GM19023 (cell line): ENCODE measurements at regions not wholly inside any gene's neighbourhood (a gene's known extent, or its start where the extent isn't known, plus 50 kb on each side); places are given as distances from the start of the nearest gene placed in this dataset.
"Not testable (repeated sequence)": the region's sequence is repeated elsewhere in the genome, so short reads cannot be mapped to it uniquely, and the experiment has no call there.

Experiments used
- ATAC-seq: cut with Tn5 transposase; IDR thresholded peaks from one replicate; pipeline ENCODE4 v1.9.1; 2021; ENCODE audit warnings: mild to moderate bottlenecking, moderate library complexity; ENCODE audit not compliant: unreplicated experiment

GRCh38 chr5:145660897-145661640 lies 174.1 kb downstream of the PRELID2 start:
- no peak for ATAC-seq

- no peak for ATAC-seq
These were observed 176.7 kb downstream of the PRELID2 start for GRCh38 chr5:145658435-145658834.

- not testable (repeated sequence) for ATAC-seq
These were observed 182.4 kb downstream of the PRELID2 start for GRCh38 chr5:145652700-145653099.

- ATAC-seq: not testable (repeated sequence)
These were observed 188.0 kb downstream of the PRELID2 start for GRCh38 chr5:145647137-145647536.

- not testable (repeated sequence) for ATAC-seq
These were observed 191.9 kb downstream of the PRELID2 start for GRCh38 chr5:145643214-145643613.

GRCh38 chr5:145637396-145637795 lies 197.7 kb downstream of the PRELID2 start:
- no peak for ATAC-seq

GRCh38 chr5:145636371-145636770 lies 198.8 kb downstream of the PRELID2 start:
- no peak for ATAC-seq

- no peak for ATAC-seq
These were observed 201.7 kb downstream of the PRELID2 start for GRCh38 chr5:145633474-145633873.

GRCh38 chr5:145632701-145633100 lies 202.4 kb downstream of the PRELID2 start:
- no peak for ATAC-seq

GRCh38 chr5:145629047-145629446 lies 206.1 kb downstream of the PRELID2 start:
- ATAC-seq: no peak

- no peak for ATAC-seq
These were observed 206.6 kb downstream of the PRELID2 start for GRCh38 chr5:145628525-145628924.

- no peak for ATAC-seq
These were observed 215.3 kb downstream of the PRELID2 start for GRCh38 chr5:145619806-145620310.

- not testable (repeated sequence) for ATAC-seq
These were observed 218.4 kb downstream of the PRELID2 start for GRCh38 chr5:145616739-145617138.

- no peak for ATAC-seq
These were observed 236.2 kb downstream of the PRELID2 start for GRCh38 chr5:145598983-145599382.

GRCh38 chr5:145598184-145598583 lies 237.0 kb downstream of the PRELID2 start:
- no peak for ATAC-seq

- ATAC-seq: no peak
These were observed 243.6 kb downstream of the PRELID2 start for GRCh38 chr5:145591578-145591977.

GRCh38 chr5:145589063-145589462 lies 246.1 kb downstream of the PRELID2 start:
- no peak for ATAC-seq

- no peak for ATAC-seq
These were observed 246.6 kb downstream of the PRELID2 start for GRCh38 chr5:145588558-145588957.

- ATAC-seq: no peak
These were observed 247.0 kb downstream of the PRELID2 start for GRCh38 chr5:145588113-145588512.

GRCh38 chr5:145587710-145588109 lies 247.4 kb downstream of the PRELID2 start:
- no peak for ATAC-seq

- ATAC-seq: no peak
These were observed 247.9 kb downstream of the PRELID2 start for GRCh38 chr5:145587308-145587672.

GRCh38 chr5:145586661-145587307 lies 248.4 kb downstream of the PRELID2 start:
- ATAC-seq: no peak
